HG03571 (cell line): ENCODE measurements at regions not wholly inside any gene's neighbourhood (a gene's known extent, or its start where the extent isn't known, plus 50 kb on each side); places are given as distances from the start of the nearest gene placed in this dataset.

Experiments
- ATAC-seq: cut with Tn5 transposase; IDR thresholded peaks from one replicate; pipeline ENCODE4 v1.9.1; 2021; ENCODE audit not compliant: unreplicated experiment

GRCh38 chr14:22458737-22459136 lies 130.3 kb downstream of the DAD1 start:
- ATAC-seq: no peak

GRCh38 chr14:22456998-22457594 lies 131.9 kb downstream of the DAD1 start:
- no peak for ATAC-seq

- ATAC-seq: no peak
Observed at GRCh38 chr14:22456421-22456820, 132.6 kb downstream of the DAD1 start.

- no peak for ATAC-seq
Observed at GRCh38 chr14:22452330-22452729, 136.7 kb downstream of the DAD1 start.

- no peak for ATAC-seq
Observed at GRCh38 chr14:22450266-22450665, 138.8 kb downstream of the DAD1 start.

- no peak for ATAC-seq
Observed at GRCh38 chr14:22449600-22449905, 139.5 kb downstream of the DAD1 start.

- ATAC-seq: peak; percentile 42
Observed at GRCh38 chr14:22448905-22449599, 140.0 kb downstream of the DAD1 start.

GRCh38 chr14:22448035-22448904 lies 140.8 kb downstream of the DAD1 start:
- peak; percentile 63 for ATAC-seq

GRCh38 chr14:22438742-22439141 lies 150.3 kb downstream of the DAD1 start:
- ATAC-seq: no peak

- no peak for ATAC-seq
Observed at GRCh38 chr14:22434901-22435550, 154.0 kb downstream of the DAD1 start.

GRCh38 chr14:22434030-22434429 lies 155.0 kb downstream of the DAD1 start:
- ATAC-seq: no peak

GRCh38 chr14:22433069-22433468 lies 156.0 kb downstream of the DAD1 start:
- ATAC-seq: no peak

GRCh38 chr14:22432348-22432976 lies 156.6 kb downstream of the DAD1 start:
- no peak for ATAC-seq

- ATAC-seq: no peak
Observed at GRCh38 chr14:22429546-22430294, 159.3 kb downstream of the DAD1 start.

- no peak for ATAC-seq
Observed at GRCh38 chr14:22428700-22429291, 160.2 kb downstream of the DAD1 start.

GRCh38 chr14:22427771-22428231 lies 161.2 kb downstream of the DAD1 start:
- no peak for ATAC-seq

GRCh38 chr14:22426711-22427110 lies 162.3 kb downstream of the DAD1 start:
- ATAC-seq: no peak

- ATAC-seq: no peak
Observed at GRCh38 chr14:22423958-22424357, 165.1 kb downstream of the DAD1 start.

GRCh38 chr14:22422238-22422637 lies 166.8 kb downstream of the DAD1 start:
- ATAC-seq: no peak
